B cell (primary cell): ENCODE measurements at regions not wholly inside any gene's neighbourhood (a gene's known extent, or its start where the extent isn't known, plus 50 kb on each side); places are given as distances from the start of the nearest gene placed in this dataset.

Source experiments
- EZH2 ChIP-seq: IDR thresholded peaks from 2 replicates; pipeline ENCODE4 v1.6.1; 2012; ENCODE audit warnings: borderline replicate concordance, low read depth, mild to moderate bottlenecking, moderate library complexity, low read length; ENCODE audit not compliant: insufficient read depth, poor library complexity, severe bottlenecking
- TF ChIP-seq, protein P1 (sequence below): fragments of 200-600 bp; IDR thresholded peaks from one replicate; pipeline ENCODE4 v1.8.0; 2022; ENCODE audit warnings: antibody characterized with exemption, mild to moderate bottlenecking

- TF ChIP-seq, protein P1, sequence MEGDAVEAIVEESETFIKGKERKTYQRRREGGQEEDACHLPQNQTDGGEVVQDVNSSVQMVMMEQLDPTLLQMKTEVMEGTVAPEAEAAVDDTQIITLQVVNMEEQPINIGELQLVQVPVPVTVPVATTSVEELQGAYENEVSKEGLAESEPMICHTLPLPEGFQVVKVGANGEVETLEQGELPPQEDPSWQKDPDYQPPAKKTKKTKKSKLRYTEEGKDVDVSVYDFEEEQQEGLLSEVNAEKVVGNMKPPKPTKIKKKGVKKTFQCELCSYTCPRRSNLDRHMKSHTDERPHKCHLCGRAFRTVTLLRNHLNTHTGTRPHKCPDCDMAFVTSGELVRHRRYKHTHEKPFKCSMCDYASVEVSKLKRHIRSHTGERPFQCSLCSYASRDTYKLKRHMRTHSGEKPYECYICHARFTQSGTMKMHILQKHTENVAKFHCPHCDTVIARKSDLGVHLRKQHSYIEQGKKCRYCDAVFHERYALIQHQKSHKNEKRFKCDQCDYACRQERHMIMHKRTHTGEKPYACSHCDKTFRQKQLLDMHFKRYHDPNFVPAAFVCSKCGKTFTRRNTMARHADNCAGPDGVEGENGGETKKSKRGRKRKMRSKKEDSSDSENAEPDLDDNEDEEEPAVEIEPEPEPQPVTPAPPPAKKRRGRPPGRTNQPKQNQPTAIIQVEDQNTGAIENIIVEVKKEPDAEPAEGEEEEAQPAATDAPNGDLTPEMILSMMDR: no peak
- TF ChIP-seq EZH2: no peak
Measured at GRCh38 chr5:173710528-173710927, 94.1 kb upstream of the BOD1 start.
